GM13977 (cell line): ENCODE measurements at regions not wholly inside any gene's neighbourhood (a gene's known extent, or its start where the extent isn't known, plus 50 kb on each side); places are given as distances from the start of the nearest gene placed in this dataset.
"Not testable (repeated sequence)": the region's sequence is repeated elsewhere in the genome, so short reads cannot be mapped to it uniquely, and the experiment has no call there.

Experiments
- DNase-seq: peaks from one replicate; pipeline ENCODE4 v3.0.0; 2012; ENCODE audit warnings: low spot score
- CTCF ChIP-seq: IDR thresholded peaks from 2 replicates; pipeline ENCODE4 v1.5.1; 2012; ENCODE audit warnings: mild to moderate bottlenecking, control low read depth; ENCODE audit not compliant: insufficient read depth; ENCODE audit errors: extremely low read depth, missing control alignments
- in situ Hi-C: fragments of 300-500 bp; cut with MboI; formaldehyde crosslinking; loops from one replicate; pipeline ENCODE4 v1.12.0; 2022; ENCODE audit warnings: low sequenced_read_pairs, low pct_unique_long_range_greater_than_20kb, mixed read lengths, inconsistent platforms; ENCODE audit not compliant: unreplicated experiment

GRCh38 chr1:178579095-178579494 lies 66.2 kb downstream of the TEX35 start:
- TF ChIP-seq CTCF = no peak
- DNase-seq = no peak
- in situ Hi-C loops = no loop called here

DNA sequence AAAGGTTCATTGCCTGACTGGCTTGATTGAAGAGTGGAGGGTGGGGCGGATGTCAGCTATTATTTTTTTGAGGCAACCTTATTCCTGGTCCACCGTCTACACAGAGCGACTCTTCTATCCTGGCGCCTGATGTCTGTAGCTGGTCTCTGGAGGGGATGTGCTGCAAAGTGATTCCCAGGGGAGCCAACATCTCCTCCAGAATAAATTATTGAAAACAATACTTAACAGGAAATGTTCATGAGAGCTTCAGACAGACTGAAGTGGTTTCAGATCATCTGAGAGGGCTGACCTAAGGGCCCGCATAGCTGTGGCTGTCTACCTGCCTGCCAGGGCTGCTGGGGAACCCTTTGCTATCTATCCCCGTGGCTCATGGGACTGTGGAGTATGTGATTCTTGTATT lies 66.7 kb downstream of the TEX35 start:
- no peak for TF ChIP-seq CTCF
- no peak for DNase-seq
- in situ Hi-C loops = no loop called here

DNA sequence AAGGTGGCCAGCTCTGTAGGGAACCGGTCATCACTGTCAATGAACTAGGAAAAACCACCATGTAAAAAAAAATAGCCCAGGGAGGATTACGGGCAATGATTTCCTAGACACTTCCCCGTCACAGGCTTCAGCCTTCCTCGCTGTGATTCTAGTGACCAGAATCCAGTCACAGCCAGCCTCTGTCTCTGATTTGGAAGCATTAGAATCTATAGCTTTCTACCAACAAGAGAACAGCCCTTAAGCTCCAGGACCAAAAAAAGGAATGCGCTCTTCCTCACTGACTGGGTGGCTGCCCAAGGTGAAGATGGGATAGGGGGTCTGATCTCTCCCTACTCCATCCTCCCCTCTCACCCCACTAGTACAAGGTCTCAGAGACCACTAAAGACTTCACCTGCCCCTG lies 67.2 kb downstream of the TEX35 start:
- no peak for TF ChIP-seq CTCF
- in situ Hi-C loops = no loop called here
- DNase-seq = no peak

- no peak for DNase-seq
- TF ChIP-seq CTCF = no peak
- in situ Hi-C loops = no loop called here
These were observed 68.0 kb downstream of the TEX35 start for GRCh38 chr1:178580876-178581275.

DNA sequence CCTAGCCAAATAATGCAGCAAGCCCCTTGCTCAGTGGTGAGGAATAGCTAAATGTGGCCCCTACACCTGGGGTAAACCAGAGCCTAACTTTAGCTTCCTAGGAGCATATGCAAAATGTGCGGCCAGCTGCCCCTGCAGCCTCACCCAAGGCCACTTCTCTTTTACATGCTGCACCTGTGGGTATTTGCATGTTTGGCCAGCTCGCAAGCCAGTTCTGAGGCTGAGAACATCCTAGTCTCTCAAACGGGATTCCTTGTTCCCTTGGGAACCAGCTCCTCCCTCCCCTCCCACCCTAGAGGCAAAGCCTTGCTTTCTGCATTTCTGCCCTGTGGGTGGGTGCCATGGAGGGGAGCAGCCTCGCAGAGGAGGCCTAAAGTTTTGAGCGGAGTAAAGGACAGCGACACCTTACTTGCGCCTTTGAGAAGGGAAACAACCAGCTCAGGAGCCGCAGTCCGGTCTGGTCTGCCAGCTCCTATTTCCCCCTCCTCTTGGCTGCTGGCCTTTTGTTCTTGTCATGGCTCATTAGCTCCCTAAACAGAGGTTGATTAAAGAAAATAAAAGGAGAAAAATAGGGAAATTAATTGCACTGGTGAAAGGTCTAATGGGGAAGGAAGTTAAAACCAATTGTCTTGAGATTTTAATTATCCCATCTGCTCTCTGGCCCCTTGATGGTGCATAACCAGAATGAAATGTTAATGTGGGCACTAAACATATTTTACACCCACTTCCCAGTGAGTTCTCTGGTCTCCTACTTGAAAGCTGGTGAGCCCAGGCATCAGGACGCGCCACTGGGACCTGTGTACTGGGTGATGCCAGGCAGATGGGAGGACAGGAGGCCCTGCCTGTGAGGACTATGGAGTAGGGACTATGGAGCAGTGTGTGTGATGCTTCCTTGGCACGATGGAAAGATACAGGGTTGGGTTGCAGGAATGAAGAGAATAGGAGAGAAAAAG lies 68.7 kb downstream of the TEX35 start:
- TF ChIP-seq CTCF = peak; percentile 23
- no peak for DNase-seq
- in situ Hi-C loops = no loop called here

DNA sequence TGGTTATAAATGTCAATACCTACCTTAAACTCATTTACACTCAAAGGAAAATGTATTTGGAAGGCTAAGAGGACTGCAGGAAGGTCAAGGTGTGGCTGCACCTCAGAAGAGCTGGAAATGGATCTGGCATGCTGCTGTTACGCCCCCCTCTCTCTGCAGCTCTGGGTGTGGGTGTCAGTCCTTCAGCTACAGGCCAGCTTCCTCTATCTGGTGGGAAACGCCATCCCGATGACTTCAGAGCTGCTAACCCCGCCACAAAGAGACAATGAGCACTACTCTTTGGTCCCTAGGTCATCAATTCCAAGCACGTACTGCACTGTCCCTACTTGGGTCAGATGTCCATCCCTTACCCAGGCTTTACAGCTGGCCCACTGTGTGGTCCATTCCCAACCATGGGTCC lies 74.2 kb downstream of the TEX35 start:
- TF ChIP-seq CTCF = no peak
- no peak for DNase-seq
- in situ Hi-C loops = no loop called here

GRCh38 chr1:178587975-178588374 lies 75.1 kb downstream of the TEX35 start:
- DNase-seq = no peak
- TF ChIP-seq CTCF = no peak
- in situ Hi-C loops = no loop called here

DNA sequence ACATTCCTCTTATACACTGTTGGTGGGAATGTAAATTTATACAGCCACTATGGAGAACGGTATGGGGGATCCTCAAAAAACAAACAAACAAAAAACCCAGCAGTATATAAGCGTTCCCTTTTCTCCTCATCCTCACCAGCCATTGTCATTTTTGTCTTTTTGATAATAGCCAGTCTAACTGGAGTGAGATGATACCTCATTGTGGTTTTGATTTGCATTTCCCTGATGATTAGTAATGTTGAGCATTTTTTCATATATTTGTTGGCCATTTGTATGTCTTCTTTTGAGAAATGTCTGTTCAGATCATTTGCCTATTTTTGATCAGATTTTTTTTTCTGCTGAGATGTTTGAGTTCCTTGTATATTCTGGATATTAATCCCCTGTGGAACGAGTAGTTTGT lies 76.1 kb downstream of the TEX35 start:
- in situ Hi-C loops, DNase-seq: not testable (repeated sequence)

GRCh38 chr1:178591811-178592210 lies 78.9 kb downstream of the TEX35 start:
- DNase-seq, in situ Hi-C loops: not testable (repeated sequence)
